GM03348 (cell line): ENCODE measurements at regions not wholly inside any gene's neighbourhood (a gene's known extent, or its start where the extent isn't known, plus 50 kb on each side); places are given as distances from the start of the nearest gene placed in this dataset.
"Not testable (repeated sequence)": the region's sequence is repeated elsewhere in the genome, so short reads cannot be mapped to it uniquely, and the experiment has no call there.

Experiments
- DNase-seq: peaks from one replicate; pipeline ENCODE4 v3.0.0; 2012; ENCODE audit warnings: low spot score

DNA sequence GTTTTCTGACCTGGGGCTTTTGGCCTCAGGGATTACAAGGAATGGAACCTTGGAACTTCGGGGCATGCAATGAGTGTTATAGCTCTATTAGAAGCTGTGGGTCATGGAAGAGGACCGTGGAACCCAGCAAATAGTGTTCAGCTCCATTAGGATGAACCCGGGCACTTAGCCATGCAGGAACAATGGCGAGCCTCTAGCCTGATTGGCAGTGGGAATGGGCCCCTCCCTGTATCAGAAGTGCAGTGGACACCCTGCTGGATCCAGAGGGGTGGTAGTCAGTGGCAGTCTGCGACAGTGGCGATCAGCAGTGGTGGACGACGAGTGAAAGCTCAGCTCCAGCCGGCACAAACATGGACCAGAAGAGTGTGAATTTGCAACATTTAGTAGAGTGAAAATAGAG is 315.4 kb upstream of the TECRL start:
- DNase-seq: no peak

GRCh38 chr4:64721106-64721505 is 311.9 kb upstream of the TECRL start:
- DNase-seq: no peak

DNA sequence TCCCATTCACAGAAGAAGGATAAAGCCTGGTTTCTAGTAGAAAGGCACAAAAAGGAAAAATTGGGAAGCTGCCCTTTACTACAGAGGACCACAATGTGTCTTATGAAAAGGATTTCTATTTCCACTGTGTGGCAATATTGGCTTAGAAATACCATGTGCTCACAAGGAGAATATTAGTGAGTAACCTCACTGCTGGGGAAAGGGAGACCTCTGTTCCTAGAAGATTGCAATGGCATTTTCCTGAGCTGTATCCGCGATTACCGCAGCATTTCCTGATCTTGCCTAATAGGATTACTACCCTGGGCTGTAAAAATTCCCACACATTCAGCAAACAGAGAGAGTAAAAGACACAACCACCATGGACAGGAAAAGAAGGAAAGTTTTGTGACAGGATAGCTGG is 308.8 kb upstream of the TECRL start:
- DNase-seq: no peak

DNA sequence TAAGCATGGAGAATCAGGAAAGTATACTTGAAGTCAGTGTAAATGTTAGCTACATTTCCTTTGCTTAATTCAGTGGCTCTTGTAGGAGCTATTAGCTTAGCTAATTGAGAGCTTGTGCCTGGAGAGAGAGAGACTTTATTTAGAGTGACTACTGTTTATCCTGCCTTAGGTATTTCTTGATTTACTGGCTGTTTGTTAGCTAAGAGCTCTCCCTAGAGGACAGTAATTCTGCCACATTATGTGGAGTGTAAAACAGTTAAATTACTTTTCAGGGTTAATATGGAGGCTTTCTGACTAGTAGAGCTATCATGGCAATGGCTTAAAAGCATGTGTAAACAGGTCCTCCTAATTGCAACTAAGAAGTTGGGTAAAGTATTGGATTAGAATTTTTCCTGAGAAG is 306.5 kb upstream of the TECRL start:
- DNase-seq: no peak

GRCh38 chr4:64713256-64713840 is 304.1 kb upstream of the TECRL start:
- DNase-seq: peak; percentile 9

- DNase-seq: no peak
Measured at GRCh38 chr4:64712590-64712989, 303.3 kb upstream of the TECRL start.

DNA sequence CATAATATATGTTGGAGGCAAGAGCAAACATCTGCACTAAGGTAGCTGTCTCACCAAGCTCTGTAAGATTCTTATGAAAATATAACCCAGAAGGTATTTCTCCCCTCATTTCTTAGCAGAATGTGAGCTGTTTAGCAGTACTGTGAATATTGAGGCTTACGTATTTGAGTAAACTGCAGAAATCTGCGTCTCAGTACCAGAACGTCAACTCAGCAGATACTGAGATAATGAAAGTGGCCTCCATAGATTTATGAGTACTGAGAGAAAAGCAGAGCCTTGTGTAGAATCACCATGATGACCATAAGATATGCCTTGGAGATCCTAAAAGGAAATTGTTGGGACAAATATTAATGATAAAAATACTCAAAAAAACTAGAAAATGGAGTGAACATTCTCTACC is 296.7 kb upstream of the TECRL start:
- no peak for DNase-seq

DNA sequence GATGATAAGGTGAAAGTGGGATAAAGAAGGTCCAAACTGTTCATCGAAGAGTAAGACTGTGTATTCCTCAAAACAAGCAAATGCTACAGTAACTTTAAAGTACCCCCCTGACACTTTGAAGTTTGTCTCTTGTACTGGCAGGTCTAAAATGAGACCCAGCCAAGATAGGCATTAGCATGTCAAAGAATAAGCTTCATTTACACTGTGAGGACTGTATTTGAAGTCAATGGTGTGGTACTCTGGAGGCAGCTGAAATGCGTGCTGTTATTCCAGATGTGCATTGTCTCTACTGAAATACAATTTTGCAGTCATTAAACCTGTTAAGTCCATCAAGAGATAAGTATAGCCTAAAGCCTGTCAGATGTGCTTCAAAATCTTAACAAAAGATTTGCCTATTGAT is 288.9 kb upstream of the TECRL start:
- DNase-seq: no peak

GRCh38 chr4:64682946-64683345 is 273.7 kb upstream of the TECRL start:
- DNase-seq: no peak

DNA sequence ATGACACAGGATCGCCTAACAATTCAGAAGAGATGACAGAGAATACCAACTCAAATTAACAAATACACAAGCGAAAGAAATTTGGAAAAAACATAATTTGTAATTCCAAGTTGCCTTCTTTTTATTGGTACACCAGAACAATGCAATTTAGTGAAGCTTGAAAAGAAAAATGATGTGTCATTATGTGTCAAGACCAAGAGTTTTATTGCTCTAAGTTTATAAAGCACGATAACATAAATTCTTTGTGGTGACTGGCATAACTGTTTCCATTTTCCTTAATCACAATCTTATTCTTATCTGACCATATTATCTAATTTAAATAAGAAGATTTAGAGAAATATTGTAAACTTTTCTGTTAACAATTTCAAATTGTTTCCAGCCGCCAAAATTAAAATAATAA is 273.2 kb upstream of the TECRL start:
- no peak for DNase-seq

DNA sequence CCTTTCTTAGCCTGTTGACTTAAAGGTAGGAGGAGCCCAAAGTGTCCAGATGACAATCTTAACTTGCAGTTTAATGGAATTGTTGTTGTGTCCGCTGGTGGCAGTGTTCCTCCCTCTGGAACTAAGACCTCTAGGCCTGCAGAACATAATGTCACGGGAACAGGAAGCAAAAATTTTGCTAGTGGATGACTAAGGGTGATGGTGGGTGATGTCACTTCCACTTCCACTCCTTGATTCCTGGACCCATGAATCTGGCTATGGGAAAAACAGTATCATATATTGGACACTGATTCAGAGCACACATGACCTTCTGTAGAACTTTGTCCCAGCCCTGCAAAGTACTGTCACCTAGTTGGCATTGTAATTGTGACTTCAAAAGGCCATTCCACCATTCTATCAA is 263.9 kb upstream of the TECRL start:
- DNase-seq: not testable (repeated sequence)

GRCh38 chr4:64670647-64671046 is 261.4 kb upstream of the TECRL start:
- no peak for DNase-seq

- DNase-seq: no peak
Measured at GRCh38 chr4:64643841-64644240, 234.6 kb upstream of the TECRL start.

DNA sequence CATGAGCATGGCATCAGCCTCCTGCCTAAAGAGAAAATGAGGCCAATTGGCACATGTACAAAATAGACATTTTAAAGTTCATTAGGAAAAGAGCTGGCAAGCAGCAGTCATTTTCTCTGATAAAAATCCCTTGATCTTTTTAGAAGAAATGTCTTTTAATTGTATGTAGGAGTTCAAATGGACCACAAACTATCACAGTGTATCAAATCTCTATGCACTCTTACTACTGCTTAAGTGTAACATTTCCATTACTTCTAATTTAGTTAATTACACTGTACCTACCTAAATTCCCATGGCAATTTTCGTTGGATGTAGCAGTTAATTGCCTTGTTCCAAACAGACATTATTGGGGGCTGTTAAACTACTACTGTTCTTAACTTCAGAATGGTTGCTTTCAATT is 233.7 kb upstream of the TECRL start:
- DNase-seq: no peak

DNA sequence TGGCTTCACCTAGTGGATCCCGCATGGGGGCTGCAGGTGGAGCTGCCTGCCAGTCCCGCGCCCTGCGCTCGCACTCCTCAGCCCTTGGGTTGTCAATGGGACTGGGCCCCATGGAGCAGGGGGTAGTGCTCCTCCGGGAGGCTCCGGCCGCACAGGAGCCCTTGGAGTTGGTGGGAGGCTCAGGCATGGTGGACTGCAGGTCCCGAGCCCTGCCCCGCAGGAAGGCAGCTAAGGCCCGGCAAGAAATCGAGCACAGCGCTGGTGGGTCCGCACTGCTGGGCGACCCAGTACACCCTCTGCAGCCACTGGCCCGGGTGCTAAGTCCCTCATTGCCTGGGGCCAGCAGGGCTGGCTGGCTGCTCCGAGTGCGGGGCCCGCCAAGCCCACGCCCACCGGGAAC is 231.2 kb upstream of the TECRL start:
- DNase-seq: not testable (repeated sequence)

DNA sequence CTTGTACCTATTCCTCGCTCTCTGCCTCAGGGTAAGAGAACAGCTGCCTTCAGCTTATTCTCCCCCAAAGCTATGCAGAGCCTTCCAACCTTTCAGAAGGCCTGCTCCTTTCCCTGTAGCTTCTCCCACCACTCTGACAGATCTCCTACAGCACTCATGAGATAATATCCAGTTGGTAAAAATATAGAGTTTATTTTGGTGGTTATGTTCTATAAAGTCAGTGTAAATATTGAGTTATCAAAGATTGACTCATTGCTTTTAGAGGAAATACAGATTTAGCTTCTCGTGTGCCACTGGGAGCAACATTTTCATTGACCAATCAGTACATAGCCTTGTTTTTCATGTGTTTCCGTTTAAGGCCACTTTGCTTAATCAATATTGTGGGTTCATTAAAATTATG is 216.2 kb upstream of the TECRL start:
- DNase-seq: no peak

- DNase-seq: no peak
Measured at GRCh38 chr4:64617800-64618199, 208.6 kb upstream of the TECRL start.

DNA sequence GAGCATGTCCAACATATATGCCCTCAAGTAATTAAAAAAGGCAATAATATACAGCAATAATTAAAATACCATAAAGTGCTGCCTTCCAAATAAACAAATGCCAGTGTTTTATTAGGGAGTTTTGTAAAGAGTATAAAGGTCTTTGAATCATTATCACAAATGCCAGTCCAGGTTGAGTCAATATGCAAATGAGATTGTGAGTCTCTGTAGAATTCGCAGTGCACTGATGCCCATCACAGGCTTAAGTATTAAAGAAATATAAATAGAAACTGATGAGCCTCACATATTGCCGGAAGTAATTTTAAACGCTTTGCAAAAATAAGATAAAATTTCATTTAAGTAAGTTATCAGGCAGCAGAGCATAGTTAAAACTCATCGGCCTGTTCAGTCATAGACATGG is 205.0 kb upstream of the TECRL start:
- no peak for DNase-seq

DNA sequence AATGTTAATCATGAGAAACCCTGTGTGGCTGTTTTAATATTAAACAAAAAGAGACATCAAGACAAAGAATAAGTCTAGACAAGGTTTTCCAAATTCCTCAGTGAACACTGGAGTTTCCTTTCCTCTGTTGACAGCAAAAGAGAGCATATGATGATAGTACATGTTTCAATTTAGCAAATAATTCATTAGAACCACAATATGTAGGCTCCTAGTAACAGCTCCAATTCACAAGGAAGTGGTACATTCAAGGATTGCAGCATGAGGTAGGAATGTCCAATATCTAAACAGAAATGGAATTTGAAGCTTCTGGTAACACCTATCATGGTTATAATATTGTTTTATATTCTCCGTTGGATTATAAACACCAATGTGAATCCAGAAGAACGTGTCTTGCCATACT is 203.8 kb upstream of the TECRL start:
- no peak for DNase-seq

DNA sequence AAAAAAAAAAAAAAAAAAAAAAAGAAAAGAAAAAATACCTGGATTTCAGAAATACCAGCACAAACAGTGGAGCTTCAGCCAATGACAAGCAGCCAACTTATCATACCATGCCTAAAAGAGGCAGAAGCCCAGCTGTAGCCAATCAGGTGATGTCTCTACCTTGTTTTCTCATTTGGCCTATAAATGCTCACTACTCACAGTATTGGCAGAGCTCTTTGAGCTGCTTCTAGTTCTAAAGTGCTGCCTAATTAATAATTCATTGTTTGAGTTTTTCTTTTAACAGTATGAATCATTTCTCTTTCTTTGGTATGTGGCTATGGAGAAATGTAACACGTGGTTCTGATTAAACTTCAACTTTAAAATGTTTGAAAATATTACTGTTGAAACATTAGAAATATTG is 188.8 kb upstream of the TECRL start:
- DNase-seq: no peak

GRCh38 chr4:64594723-64595122 is 185.5 kb upstream of the TECRL start:
- DNase-seq: no peak

DNA sequence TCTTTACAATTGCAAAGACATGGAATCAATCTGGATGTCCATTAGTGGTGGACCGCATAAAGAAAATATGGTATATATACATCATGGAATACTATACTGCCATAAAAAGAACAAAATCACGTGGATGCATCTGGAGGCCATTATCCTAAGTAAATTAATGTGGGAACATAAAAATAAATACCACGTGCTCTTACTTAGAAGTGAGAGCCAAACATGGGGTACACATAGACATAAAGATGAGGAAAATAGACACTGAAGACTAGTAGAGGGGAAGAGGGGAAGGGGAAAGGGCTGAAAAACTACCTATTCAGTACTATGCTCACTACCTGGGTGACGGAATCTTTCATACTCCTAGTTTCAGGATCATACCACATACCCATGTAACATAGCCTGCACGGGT is 179.3 kb upstream of the TECRL start:
- DNase-seq: no peak

- peak; percentile 33 for DNase-seq
Measured at GRCh38 chr4:64584981-64585557, 175.8 kb upstream of the TECRL start.

- DNase-seq: no peak
Measured at GRCh38 chr4:64584125-64584524, 174.9 kb upstream of the TECRL start.

DNA sequence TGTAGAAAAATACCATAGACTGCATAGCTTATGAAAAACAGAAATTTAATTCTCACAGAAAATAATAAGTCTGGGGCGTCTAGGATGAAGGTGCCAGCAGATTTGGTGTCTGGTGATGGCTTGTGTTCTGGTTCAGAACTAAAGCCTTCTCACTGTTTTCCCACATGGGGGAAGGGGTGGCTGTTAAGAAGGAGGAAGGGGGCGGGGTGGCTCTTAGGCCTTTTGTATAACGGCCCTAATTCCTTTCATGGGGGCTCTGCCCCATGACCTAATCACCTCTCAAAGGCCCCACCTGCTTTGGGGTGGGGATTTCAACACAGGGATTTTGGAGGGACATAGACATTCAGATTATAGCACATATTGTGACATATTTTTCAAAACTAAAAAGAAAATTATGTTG is 173.2 kb upstream of the TECRL start:
- DNase-seq: no peak
